GM12865 (cell line): ENCODE measurements at regions not wholly inside any gene's neighbourhood (a gene's known extent, or its start where the extent isn't known, plus 50 kb on each side); places are given as distances from the start of the nearest gene placed in this dataset.
"Not testable (repeated sequence)": the region's sequence is repeated elsewhere in the genome, so short reads cannot be mapped to it uniquely, and the experiment has no call there.

Experiments used
- DNase-seq: peaks from one replicate; pipeline ENCODE4 v3.0.0; 2010; ENCODE audit warnings: low read depth
- H3K4me3 ChIP-seq: 2 replicates; pipeline ENCODE4 v1.5.1; 2011; ENCODE audit warnings: mild to moderate bottlenecking, low read depth, low read length, control low read depth
- CTCF ChIP-seq: IDR thresholded peaks from 2 replicates; pipeline ENCODE4 v1.5.1; 2011; ENCODE audit warnings: low read length, control low read depth, low read depth, inconsistent platforms; ENCODE audit not compliant: insufficient read depth; ENCODE audit errors: missing control alignments

DNA sequence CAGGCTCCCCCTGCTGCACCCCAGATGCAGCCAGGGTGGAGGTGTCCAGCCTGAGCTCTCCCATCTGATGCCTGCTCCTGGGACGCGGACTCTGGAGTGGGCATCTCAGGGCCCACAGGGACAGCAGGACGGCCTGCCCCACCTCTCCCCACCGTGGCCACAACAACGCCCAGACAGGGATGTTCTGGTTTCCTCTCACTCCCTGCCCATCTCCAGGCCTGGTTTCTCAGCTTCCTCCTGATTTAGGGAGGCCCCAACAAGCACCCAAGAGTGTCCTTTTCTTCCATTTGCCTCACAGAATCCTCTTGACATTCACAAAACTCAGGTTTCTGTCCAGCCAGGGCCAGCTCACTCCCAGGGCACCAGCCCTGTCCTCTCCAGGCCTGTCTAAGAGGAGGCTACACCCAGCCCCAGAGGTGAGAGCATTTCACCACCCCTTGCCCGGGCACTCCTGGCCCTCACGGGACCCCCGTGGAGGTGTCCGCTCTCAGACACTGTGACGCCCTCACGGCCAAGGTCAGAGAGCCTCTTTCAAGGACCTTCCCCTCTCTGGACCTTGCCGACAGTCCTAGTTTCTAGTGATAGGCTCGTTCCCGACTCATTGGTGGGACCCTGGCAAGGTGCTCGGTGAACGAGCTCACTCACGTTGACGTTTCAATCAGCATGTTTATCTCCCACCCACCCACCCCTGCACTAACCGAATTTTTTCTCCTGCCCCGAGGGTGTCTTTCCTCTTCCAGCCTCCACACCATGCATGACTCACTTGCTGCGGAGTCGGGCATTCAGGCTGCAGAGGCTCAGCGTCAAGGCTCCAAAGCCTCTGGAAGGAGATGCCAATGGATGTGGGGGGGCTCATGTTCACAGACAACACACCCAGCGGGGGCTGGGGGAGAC is 62.0 kb upstream of the UNC5A start:
- no peak for DNase-seq
- no peak for TF ChIP-seq CTCF
- no peak overlapping the region for H3K4me3 ChIP-seq

DNA sequence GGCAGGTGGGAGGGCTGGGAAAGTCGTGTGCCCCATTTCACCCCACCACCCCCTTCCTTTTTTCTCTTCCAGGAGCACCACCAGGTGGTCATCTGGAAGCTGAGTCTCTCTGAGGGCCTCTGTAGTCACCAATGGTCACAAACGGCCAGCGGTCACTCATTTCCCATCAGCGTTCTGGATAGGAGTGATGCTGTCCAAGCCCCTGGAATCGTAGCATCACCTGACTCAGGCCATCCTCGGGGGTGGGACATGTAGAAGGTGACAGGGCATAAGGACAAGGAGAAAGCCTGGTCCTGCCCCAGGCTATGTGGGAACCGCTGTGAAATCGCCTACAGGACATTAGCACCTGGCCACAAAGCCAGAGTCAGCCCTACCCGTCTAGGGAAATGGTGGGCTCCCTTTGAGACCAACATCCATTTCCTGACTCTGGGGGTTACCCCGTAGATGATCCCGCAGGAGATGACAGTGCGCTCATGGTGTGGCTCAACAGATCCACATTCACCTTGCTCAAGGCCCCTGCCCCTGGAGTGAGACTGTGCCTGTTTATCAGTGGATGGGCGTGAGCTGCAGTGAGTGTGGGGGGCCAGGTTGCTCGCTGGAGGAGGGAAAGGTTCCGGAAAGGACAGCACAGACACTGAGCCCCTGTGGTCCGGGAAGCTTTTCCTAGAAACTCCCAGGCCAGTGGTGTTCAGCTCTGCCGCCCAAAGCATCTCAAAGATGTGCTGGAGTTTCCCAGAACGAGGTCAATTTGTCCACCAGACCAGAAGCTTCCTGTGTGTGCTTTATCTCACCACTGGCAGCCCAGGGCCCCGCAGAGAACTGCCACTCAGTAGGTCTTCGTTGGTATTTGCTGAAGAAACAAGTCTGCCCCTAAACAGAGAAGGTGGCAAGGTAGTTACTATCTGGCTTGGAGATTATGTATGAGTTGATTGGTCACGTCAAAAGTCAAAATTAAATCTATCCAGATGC is 61.1 kb upstream of the UNC5A start:
- DNase-seq: no peak
- no peak overlapping the region for H3K4me3 ChIP-seq
- no peak for TF ChIP-seq CTCF

DNA sequence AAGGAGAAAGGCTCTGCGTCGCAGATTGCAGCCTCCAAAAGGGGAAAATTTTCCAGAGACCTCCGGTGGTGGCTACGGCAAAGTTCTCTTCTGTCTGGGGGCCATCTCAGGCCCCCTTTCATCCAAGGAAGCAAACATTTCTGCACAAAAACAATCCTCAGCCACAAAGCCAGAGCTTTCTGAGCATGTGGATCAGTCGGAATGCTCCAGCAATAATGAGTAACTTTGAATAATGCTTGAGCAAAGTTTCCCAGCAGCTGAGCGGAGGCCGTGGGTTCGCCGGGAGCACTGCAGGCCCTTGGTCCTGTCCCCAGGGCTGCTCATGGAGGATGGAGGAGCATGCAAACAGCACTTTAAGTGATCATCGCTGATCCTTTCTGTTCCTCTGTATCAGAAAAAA is 60.2 kb upstream of the UNC5A start:
- DNase-seq: no peak
- no peak for TF ChIP-seq CTCF
- H3K4me3 ChIP-seq: no peak overlapping the region

DNA sequence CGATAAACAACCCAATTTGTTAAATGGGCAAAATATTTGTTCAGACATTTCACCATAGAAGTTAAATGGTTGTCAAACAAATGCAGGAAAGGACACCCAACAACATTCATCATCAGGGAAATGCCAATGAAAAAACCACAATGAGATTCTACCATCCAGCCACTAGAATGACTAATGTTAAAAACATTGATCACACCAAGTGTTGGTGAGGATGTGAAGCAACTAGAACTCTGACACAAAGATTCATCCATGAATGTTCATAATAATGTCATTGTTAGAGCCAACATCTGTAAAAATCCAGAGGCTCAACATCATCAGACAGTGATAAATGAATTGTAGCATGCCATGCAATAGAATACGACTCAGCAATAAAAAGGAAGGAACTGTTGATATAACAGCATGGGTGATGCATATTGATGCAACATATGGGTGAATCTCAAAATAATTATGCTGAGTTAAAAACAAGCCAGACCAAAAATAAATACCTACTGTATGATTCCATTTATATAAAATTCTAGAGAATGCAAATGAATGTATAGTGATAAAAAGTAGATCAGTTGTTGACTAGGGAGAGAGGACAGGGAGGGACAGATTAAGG is 55.9 kb upstream of the UNC5A start:
- DNase-seq: no peak
- TF ChIP-seq CTCF: no peak
- no peak overlapping the region for H3K4me3 ChIP-seq

- not testable (repeated sequence) for DNase-seq
Measured at GRCh38 chr5:176755593-176755992, 54.8 kb upstream of the UNC5A start.

DNA sequence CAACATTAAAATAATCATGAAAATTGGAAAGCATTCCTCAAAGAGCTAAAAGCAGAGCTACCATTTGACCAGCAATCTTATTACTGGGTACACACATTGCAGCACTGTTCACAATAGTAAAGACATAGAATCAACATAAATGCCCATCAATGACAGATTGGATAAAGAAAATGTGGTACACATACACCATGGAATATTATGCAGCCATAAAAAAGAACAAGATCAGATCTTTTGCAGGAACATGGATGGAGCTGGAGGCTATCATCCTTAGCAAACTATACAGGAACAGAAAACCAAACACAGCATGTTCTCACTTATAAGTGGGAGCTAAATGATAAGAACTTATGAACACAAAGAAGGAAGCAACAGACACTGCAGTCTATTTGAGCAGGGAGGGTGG is 52.8 kb upstream of the UNC5A start:
- DNase-seq: not testable (repeated sequence)

More at GRCh38 chr5:176755593-176755992, 54.8 kb upstream of the UNC5A start:
- H3K4me3 ChIP-seq: not testable (repeated sequence)

More for the DNA sequence above, 52.8 kb upstream of the UNC5A start:
- not testable (repeated sequence) for H3K4me3 ChIP-seq
